ENCODE measurements at regions not wholly inside any gene's neighbourhood (a gene's known extent, or its start where the extent isn't known, plus 50 kb on each side); places are given as distances from the start of the nearest gene placed in this dataset.

DNA sequence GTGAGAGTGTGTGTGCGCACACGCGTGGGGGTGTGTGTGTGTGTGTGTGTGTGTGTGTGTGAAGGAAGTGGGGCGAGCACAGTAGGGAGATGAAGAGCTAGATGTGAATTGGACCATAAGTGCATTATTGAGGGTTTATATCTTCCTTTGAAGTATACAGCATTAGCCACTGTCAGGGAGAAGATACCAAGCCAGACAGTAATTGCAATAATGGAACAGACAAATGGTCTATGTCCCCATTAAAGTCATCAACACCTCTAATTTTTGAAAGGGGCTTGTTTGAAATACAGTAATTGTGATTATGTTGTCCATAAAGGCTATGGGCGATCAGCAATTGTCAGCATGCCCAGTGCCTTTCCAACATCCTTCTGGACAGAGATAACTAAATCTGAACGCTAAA is 429.2 kb upstream of the NR2F2 start:
- no peak for FAIRE-seq
- H3K27me3 ChIP-seq (ENCODE audit: control insufficient read depth, insufficient read depth, low read length) = no peaks in the 10 kb centered on the region
- no peak overlapping the region for H3K4me3 ChIP-seq (ENCODE audit: low read depth, low read length)
- TF ChIP-seq, protein P1, sequence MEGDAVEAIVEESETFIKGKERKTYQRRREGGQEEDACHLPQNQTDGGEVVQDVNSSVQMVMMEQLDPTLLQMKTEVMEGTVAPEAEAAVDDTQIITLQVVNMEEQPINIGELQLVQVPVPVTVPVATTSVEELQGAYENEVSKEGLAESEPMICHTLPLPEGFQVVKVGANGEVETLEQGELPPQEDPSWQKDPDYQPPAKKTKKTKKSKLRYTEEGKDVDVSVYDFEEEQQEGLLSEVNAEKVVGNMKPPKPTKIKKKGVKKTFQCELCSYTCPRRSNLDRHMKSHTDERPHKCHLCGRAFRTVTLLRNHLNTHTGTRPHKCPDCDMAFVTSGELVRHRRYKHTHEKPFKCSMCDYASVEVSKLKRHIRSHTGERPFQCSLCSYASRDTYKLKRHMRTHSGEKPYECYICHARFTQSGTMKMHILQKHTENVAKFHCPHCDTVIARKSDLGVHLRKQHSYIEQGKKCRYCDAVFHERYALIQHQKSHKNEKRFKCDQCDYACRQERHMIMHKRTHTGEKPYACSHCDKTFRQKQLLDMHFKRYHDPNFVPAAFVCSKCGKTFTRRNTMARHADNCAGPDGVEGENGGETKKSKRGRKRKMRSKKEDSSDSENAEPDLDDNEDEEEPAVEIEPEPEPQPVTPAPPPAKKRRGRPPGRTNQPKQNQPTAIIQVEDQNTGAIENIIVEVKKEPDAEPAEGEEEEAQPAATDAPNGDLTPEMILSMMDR (IDR thresholded peaks at IDR 0.05; ENCODE audit: insufficient read depth, low read length, severe bottlenecking) = no peak
- DNase-seq (ENCODE audit: low read depth) = no peak
- H3K36me3 ChIP-seq (ENCODE audit: control insufficient read depth, insufficient read depth, low read length) = no peaks in the 10 kb centered on the region

DNA sequence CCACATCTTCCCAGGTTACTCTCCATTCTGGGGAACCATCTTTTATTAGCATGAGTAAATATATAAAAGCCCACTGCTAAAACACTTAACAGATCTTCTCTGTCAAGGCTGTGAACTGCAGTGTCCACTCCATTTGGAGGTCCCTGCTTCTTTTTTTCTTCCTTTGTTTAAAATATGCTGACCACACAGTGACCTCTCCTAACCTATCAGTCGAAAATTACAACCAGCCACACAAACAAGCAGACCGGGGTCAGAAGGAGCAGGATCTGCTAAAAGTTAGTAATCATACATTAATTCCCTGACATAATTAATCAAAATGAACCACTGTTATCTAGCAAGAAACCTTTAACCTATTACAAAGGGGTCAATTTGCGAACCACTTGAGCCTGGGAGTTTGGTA is 427.9 kb upstream of the NR2F2 start:
- Histone ChIP-seq H3K36me3 (ENCODE audit: control insufficient read depth, insufficient read depth, low read length) (no peaks in the 10 kb centered on the region), H3K27me3 (ENCODE audit: control insufficient read depth, insufficient read depth, low read length) (no peaks in the 10 kb centered on the region), H3K4me3 (ENCODE audit: low read depth, low read length) (no peak overlapping the region)
- TF ChIP-seq, protein P1 (IDR thresholded peaks at IDR 0.05; ENCODE audit: insufficient read depth, low read length, severe bottlenecking) = no peak
- FAIRE-seq (no peak), DNase-seq (ENCODE audit: low read depth) (no peak)

DNA sequence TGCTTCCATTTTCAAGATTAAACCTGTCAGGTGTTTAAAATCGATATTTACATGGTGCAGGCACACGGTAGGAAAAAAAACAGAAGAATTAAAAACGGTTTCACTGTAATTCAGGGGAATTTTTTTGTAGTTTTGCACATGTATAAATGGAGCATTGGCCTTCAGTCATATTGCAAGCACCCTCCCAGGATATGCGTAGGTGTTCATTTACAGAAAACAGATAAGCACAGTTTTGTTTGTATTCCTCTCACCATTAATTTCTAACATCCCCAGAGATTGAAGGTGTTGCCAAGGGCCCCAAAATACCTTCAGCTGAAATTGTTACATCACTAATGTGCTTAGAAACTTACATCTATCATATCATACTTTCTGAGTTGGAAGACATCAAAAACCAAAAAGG is 427.1 kb upstream of the NR2F2 start:
- FAIRE-seq = no peak
- TF ChIP-seq, protein P1 (IDR thresholded peaks at IDR 0.05; ENCODE audit: insufficient read depth, low read length, severe bottlenecking) = no peak
- DNase-seq (ENCODE audit: low read depth) = no peak
- Histone ChIP-seq H3K27me3 (ENCODE audit: control insufficient read depth, insufficient read depth, low read length) (no peaks in the 10 kb centered on the region), H3K4me3 (ENCODE audit: low read depth, low read length) (no peak overlapping the region), H3K36me3 (ENCODE audit: control insufficient read depth, insufficient read depth, low read length) (no peaks in the 10 kb centered on the region)

DNA sequence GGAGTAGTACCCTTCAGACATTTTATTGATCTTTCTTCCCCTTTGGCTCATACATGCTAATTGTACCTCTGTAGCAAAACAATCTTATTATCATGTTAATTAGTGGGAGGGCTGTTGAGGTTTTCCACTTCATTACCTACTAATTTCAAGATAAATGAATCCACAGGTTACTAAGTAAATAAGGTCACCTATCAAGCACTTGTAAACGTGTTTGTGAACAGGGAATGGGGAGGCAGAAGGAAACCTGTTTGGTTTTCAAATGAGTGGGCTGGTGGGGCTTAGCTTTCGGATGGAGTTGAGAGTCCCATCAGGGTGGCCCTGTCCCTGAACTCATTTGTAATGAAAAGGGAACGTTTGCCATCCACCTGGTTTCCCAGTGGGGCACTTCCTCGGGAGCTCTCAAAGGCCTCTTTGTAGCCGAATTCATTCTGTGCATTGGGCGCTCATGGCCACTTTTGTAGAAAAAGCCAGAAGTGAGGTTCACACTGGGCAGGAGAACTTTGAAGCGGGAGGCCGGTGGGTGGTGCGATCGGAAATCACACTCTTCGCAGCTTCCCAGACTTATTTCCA is 419.8 kb upstream of the NR2F2 start:
- no peak for DNase-seq (ENCODE audit: low read depth)
- Histone ChIP-seq H3K4me3 (ENCODE audit: low read depth, low read length) (no peak overlapping the region), H3K27me3 (ENCODE audit: control insufficient read depth, insufficient read depth, low read length) (no peaks in the 10 kb centered on the region), H3K36me3 (ENCODE audit: control insufficient read depth, insufficient read depth, low read length) (no peaks in the 10 kb centered on the region)
- FAIRE-seq = no peak
- TF ChIP-seq, protein P1 (IDR thresholded peaks at IDR 0.05; ENCODE audit: insufficient read depth, low read length, severe bottlenecking) = no peak

DNA sequence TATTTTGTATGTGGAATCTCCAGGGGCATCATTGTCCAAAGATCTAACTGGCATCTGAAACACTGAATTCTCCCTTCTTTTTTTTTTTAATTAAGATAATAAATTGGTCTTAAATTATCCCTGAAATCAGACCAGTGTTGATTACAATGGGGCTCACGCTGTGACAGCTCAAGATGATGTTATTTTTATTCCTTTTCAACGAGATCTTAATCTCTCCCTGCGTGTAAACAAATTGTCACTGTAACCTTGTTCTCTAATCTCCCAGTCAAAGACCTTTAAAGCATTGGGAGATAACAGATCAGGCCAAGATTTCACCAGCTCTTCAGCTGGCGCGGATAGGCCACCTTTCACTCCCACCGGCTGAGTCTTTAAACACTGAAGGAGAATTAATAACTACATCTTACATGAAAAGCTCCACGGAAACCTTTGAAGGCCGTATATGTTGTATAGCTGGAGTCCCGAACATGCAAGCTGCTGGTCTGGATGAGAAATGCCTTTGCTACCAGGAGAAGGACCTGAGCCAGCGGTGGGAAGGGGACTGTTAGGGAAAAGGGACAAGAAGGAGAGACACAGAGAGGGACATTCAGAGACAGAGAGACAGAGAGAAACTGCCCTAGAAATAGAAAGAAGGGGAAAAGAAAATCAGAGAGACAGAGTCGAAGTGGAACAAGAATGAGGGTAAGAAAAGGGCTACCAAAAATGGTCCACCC is 418.8 kb upstream of the NR2F2 start:
- FAIRE-seq (no peak), DNase-seq (ENCODE audit: low read depth) (no peak)
- Histone ChIP-seq H3K36me3 (ENCODE audit: control insufficient read depth, insufficient read depth, low read length) (no peaks in the 10 kb centered on the region), H3K4me3 (ENCODE audit: low read depth, low read length) (no peak overlapping the region), H3K27me3 (ENCODE audit: control insufficient read depth, insufficient read depth, low read length) (no peaks in the 10 kb centered on the region)
- TF ChIP-seq, protein P1 (IDR thresholded peaks at IDR 0.05; ENCODE audit: insufficient read depth, low read length, severe bottlenecking) = no peak

DNA sequence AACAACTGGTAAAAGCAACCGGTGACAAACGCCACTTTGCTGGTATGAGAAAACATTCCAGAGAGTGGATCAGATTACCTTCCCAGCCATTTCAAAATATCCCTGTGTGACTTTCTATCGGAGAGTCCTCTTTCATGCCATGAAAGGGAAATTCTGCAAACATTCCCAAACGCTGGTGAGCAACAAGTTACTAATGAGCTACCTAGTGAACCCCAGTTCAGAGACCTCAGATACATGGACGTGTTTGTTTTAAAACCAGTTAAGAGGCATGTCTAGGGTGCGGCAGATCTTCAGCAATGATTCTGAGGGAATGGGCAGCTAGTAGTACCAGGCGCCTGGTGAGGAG is 418.2 kb upstream of the NR2F2 start:
- no peaks in the 10 kb centered on the region for H3K36me3 ChIP-seq (ENCODE audit: control insufficient read depth, insufficient read depth, low read length)
- H3K27me3 ChIP-seq (ENCODE audit: control insufficient read depth, insufficient read depth, low read length) = no peaks in the 10 kb centered on the region
- peak; percentile 33 for DNase-seq (ENCODE audit: low read depth)
- H3K4me3 ChIP-seq (ENCODE audit: low read depth, low read length) = no peak overlapping the region
- TF ChIP-seq, protein P1 (IDR thresholded peaks at IDR 0.05; ENCODE audit: insufficient read depth, low read length, severe bottlenecking) = no peak
- no peak for FAIRE-seq
